ENCODE measurements at regions not wholly inside any gene's neighbourhood (a gene's known extent, or its start where the extent isn't known, plus 50 kb on each side); places are given as distances from the start of the nearest gene placed in this dataset.
A peak's percentile ranks its signal among the peaks of the same experiment; 100 is the strongest.

GRCh38 chr5:52255308-52255707, 532.4 kb upstream of the ITGA1 start:
- no peak for DNase-seq

- DNase-seq: no peak
Observed at GRCh38 chr5:52262844-52263243, 524.9 kb upstream of the ITGA1 start.

GRCh38 chr5:52269401-52269800, 518.3 kb upstream of the ITGA1 start:
- no peak for DNase-seq

GRCh38 chr5:52269859-52270258, 517.9 kb upstream of the ITGA1 start:
- no peak for DNase-seq

GRCh38 chr5:52275639-52276038, 512.1 kb upstream of the ITGA1 start:
- no peak for DNase-seq

GRCh38 chr5:52277101-52277500, 510.6 kb upstream of the ITGA1 start:
- no peak for DNase-seq

GRCh38 chr5:52282647-52283046, 505.1 kb upstream of the ITGA1 start:
- DNase-seq: no peak

- no peak for DNase-seq
Observed at GRCh38 chr5:52283221-52283620, 504.5 kb upstream of the ITGA1 start.

GRCh38 chr5:52300703-52301372, 486.9 kb upstream of the ITGA1 start:
- DNase-seq: no peak

GRCh38 chr5:52304816-52305215, 482.9 kb upstream of the ITGA1 start:
- peak; percentile 16 for DNase-seq

GRCh38 chr5:52328220-52328806, 459.4 kb upstream of the ITGA1 start:
- DNase-seq: no peak

GRCh38 chr5:52331725-52332124, 456.0 kb upstream of the ITGA1 start:
- DNase-seq: no peak

GRCh38 chr5:52334367-52334766, 453.3 kb upstream of the ITGA1 start:
- DNase-seq: no peak

- no peak for DNase-seq
Observed at GRCh38 chr5:52339285-52339684, 448.4 kb upstream of the ITGA1 start.

GRCh38 chr5:52342361-52342760, 445.4 kb upstream of the ITGA1 start:
- DNase-seq: no peak

- no peak for DNase-seq
Observed at GRCh38 chr5:52356311-52356918, 431.3 kb upstream of the ITGA1 start.

GRCh38 chr5:52359261-52359660, 428.5 kb upstream of the ITGA1 start:
- DNase-seq: no peak

- no peak for DNase-seq
Observed at GRCh38 chr5:52360985-52361384, 426.7 kb upstream of the ITGA1 start.

- DNase-seq: no peak
Observed at GRCh38 chr5:52374286-52374685, 413.4 kb upstream of the ITGA1 start.

GRCh38 chr5:52375969-52376368, 411.7 kb upstream of the ITGA1 start:
- no peak for DNase-seq

- no peak for DNase-seq
Observed at GRCh38 chr5:52376592-52376991, 411.1 kb upstream of the ITGA1 start.

GRCh38 chr5:52378237-52378636, 409.5 kb upstream of the ITGA1 start:
- no peak for DNase-seq

- no peak for DNase-seq
Observed at GRCh38 chr5:52388349-52388748, 399.4 kb upstream of the ITGA1 start.

- DNase-seq: no peak
Observed at GRCh38 chr5:52392321-52392720, 395.4 kb upstream of the ITGA1 start.

- DNase-seq: no peak
Observed at GRCh38 chr5:52409835-52410234, 377.9 kb upstream of the ITGA1 start.
